ENCODE measurements at regions not wholly inside any gene's neighbourhood (a gene's known extent, or its start where the extent isn't known, plus 50 kb on each side); places are given as distances from the start of the nearest gene placed in this dataset.

- no peak for DNase-seq (ENCODE audit: low read depth in 2 of 2)
Measured at GRCh38 chr10:117865945-117866344, 180.8 kb downstream of the RAB11FIP2 start.

- no peak for DNase-seq (ENCODE audit: low read depth in 2 of 2)
Measured at GRCh38 chr10:117868151-117868550, 178.6 kb downstream of the RAB11FIP2 start.

GRCh38 chr10:117875793-117876192, 170.9 kb downstream of the RAB11FIP2 start:
- no peak for DNase-seq (ENCODE audit: low read depth in 2 of 2)

GRCh38 chr10:117876210-117876609, 170.5 kb downstream of the RAB11FIP2 start:
- no peak for DNase-seq (ENCODE audit: low read depth in 2 of 2)

GRCh38 chr10:117878626-117879025, 168.1 kb downstream of the RAB11FIP2 start:
- DNase-seq (ENCODE audit: low read depth in 2 of 2), result no peak

- DNase-seq (ENCODE audit: low read depth in 2 of 2), result no peak
Measured at GRCh38 chr10:117884093-117884492, 162.6 kb downstream of the RAB11FIP2 start.

GRCh38 chr10:117884592-117884991, 162.1 kb downstream of the RAB11FIP2 start:
- no peak for DNase-seq (ENCODE audit: low read depth in 2 of 2)

GRCh38 chr10:117885206-117885829, 161.4 kb downstream of the RAB11FIP2 start:
- DNase-seq (ENCODE audit: low read depth in 2 of 2), result no peak

GRCh38 chr10:117886766-117887165, 160.0 kb downstream of the RAB11FIP2 start:
- DNase-seq (ENCODE audit: low read depth in 2 of 2), result no peak

GRCh38 chr10:117889664-117890063, 157.1 kb downstream of the RAB11FIP2 start:
- DNase-seq (ENCODE audit: low read depth in 2 of 2), result no peak

- DNase-seq (ENCODE audit: low read depth in 2 of 2), result no peak
Measured at GRCh38 chr10:117892681-117893220, 154.0 kb downstream of the RAB11FIP2 start.

GRCh38 chr10:117894339-117894738, 152.4 kb downstream of the RAB11FIP2 start:
- no peak for DNase-seq (ENCODE audit: low read depth in 2 of 2)

- no peak for DNase-seq (ENCODE audit: low read depth in 2 of 2)
Measured at GRCh38 chr10:117896517-117896916, 150.2 kb downstream of the RAB11FIP2 start.

GRCh38 chr10:117899181-117899683, 147.5 kb downstream of the RAB11FIP2 start:
- no peak for DNase-seq (ENCODE audit: low read depth in 2 of 2)

GRCh38 chr10:117900280-117900679, 146.5 kb downstream of the RAB11FIP2 start:
- no peak for DNase-seq (ENCODE audit: low read depth in 2 of 2)

- no peak for DNase-seq (ENCODE audit: low read depth in 2 of 2)
Measured at GRCh38 chr10:117903854-117904253, 142.9 kb downstream of the RAB11FIP2 start.

- no peak for DNase-seq (ENCODE audit: low read depth in 2 of 2)
Measured at GRCh38 chr10:117905404-117905803, 141.3 kb downstream of the RAB11FIP2 start.

- no peak for DNase-seq (ENCODE audit: low read depth in 2 of 2)
Measured at GRCh38 chr10:117911684-117912083, 135.1 kb downstream of the RAB11FIP2 start.

- DNase-seq (ENCODE audit: low read depth in 2 of 2), result no peak
Measured at GRCh38 chr10:117914334-117914733, 132.4 kb downstream of the RAB11FIP2 start.

GRCh38 chr10:117920956-117921355, 125.8 kb downstream of the RAB11FIP2 start:
- no peak for DNase-seq (ENCODE audit: low read depth in 2 of 2)

- DNase-seq (ENCODE audit: low read depth in 2 of 2), result no peak
Measured at GRCh38 chr10:117921421-117921820, 125.3 kb downstream of the RAB11FIP2 start.

- no peak for DNase-seq (ENCODE audit: low read depth in 2 of 2)
Measured at GRCh38 chr10:117924820-117925219, 121.9 kb downstream of the RAB11FIP2 start.

- no peak for DNase-seq (ENCODE audit: low read depth in 2 of 2)
Measured at GRCh38 chr10:117925369-117925768, 121.4 kb downstream of the RAB11FIP2 start.

- DNase-seq (ENCODE audit: low read depth in 2 of 2), result no peak
Measured at GRCh38 chr10:117926491-117926890, 120.2 kb downstream of the RAB11FIP2 start.
